Testis (tissue), 2 donors: ENCODE measurements at regions not wholly inside any gene's neighbourhood (a gene's known extent, or its start where the extent isn't known, plus 50 kb on each side); places are given as distances from the start of the nearest gene placed in this dataset.

Experiments used
- DNase-seq: peaks from one replicate; pipeline ENCODE4 v3.0.0-alpha.2; 2019
- H3K27ac ChIP-seq, 2 donors: fragments of 200-600 bp; sonication (generic); one replicate each; pipeline ENCODE4 v1.5.1; 2019
- H3K27me3 ChIP-seq: fragments of 200-600 bp; sonication (generic); one replicate; pipeline ENCODE4 v1.5.1; 2019
- H3K36me3 ChIP-seq: fragments of 200-600 bp; sonication (generic); one replicate; pipeline ENCODE4 v1.5.1; 2017; ENCODE audit warnings: low read depth; ENCODE audit errors: missing control alignments
- H3K4me1 ChIP-seq: fragments of 200-600 bp; sonication (generic); one replicate; pipeline ENCODE4 v1.5.1; 2019
- H3K4me3 ChIP-seq, 2 donors: fragments of 200-600 bp; sonication (generic); one replicate each; pipeline ENCODE4 v1.5.1; 2017 to 2019
- H3K9me3 ChIP-seq: fragments of 200-600 bp; sonication (generic); one replicate; pipeline ENCODE4 v1.5.1; 2017
- POLR2A ChIP-seq: fragments of 450-650 bp; IDR thresholded peaks from one replicate; pipeline ENCODE4 v1.6.1; 2017; ENCODE audit warnings: antibody characterized with exemption, mild to moderate bottlenecking, moderate library complexity
- WGBS, 2 donors: methylation state at CpG; one replicate each; pipeline ENCODE4 v1.1.5; 2018; 5-methylcytosine and 5-hydroxymethylcytosine counted together
- intact Hi-C: fragments of 100-400 bp; cut with DNase I; formaldehyde crosslinking; loops from one replicate; pipeline ENCODE4 v1.15.1; 2023; ENCODE audit warnings: low total_unique reads
- TF ChIP-seq, protein P1 (sequence below), 3 experiments: fragments of 450-650 bp in 2 of 3; fragments of 200-600 bp in 1 of 3; sonication (generic) in 1 of 3; IDR thresholded peaks; one replicate each; pipeline ENCODE4 v1.5.1; 2016 to 2019; ENCODE audit warnings: antibody characterized with exemption in 3 of 3, mild to moderate bottlenecking in 2 of 3, moderate library complexity in 1 of 3

DNA sequence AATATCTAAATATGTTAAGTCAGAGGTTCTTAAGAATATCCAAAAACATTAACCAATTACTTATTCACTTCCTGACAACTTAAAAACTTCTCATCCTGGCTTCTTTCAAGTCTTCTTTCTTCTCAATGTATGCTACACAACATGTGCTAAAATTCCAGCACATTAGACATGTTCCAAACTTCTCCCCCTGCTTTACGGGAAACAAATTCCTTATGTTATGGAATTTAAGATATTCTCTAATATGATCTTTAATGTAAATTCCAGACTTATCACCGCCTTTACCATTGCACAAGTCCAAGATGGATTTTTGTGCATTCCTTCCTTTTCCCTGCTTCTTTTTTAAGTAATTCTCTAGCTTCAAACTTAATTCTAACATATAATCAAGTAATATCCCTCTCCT, 964.5 kb upstream of the CHORDC1 start:
- TF ChIP-seq POLR2A = no peak
- TF ChIP-seq, protein P1, sequence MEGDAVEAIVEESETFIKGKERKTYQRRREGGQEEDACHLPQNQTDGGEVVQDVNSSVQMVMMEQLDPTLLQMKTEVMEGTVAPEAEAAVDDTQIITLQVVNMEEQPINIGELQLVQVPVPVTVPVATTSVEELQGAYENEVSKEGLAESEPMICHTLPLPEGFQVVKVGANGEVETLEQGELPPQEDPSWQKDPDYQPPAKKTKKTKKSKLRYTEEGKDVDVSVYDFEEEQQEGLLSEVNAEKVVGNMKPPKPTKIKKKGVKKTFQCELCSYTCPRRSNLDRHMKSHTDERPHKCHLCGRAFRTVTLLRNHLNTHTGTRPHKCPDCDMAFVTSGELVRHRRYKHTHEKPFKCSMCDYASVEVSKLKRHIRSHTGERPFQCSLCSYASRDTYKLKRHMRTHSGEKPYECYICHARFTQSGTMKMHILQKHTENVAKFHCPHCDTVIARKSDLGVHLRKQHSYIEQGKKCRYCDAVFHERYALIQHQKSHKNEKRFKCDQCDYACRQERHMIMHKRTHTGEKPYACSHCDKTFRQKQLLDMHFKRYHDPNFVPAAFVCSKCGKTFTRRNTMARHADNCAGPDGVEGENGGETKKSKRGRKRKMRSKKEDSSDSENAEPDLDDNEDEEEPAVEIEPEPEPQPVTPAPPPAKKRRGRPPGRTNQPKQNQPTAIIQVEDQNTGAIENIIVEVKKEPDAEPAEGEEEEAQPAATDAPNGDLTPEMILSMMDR (IDR thresholded peaks at IDR 0.05) = no peak

DNA sequence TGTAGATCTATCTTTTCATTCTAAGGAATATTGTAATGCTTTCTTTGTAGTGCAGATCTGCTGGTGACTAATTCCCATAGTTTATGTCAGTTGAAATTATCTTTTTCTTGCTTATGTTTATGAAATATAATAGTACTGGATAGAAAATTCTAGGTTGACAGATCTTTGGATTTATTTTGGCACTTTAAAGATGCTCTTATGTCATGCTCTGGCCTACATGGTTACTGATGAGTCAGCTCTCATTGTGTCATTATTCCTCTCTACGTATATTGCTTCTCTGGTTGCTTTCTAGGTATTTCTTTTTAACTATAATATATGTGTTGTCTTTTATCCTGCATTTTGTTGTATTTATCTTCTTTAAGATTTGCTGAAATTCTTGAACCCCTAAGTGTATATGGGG, 955.5 kb upstream of the CHORDC1 start:
- intact Hi-C loops = no loop called here
- H3K4me3 ChIP-seq = no peak overlapping the region
- no peaks in the 10 kb centered on the region for H3K27me3 ChIP-seq
- no peaks in the 10 kb centered on the region for H3K9me3 ChIP-seq
- DNase-seq = no peak
- TF ChIP-seq, protein P1 (IDR thresholded peaks at IDR 0.05) = no peak
- no peak for TF ChIP-seq POLR2A
- WGBS, 2 donors = 79 to 85% methylated on average over 1 of the region's 1 CpG
- H3K36me3 ChIP-seq = no peaks in the 10 kb centered on the region
- no peak overlapping the region for H3K27ac ChIP-seq
- H3K4me1 ChIP-seq = no peaks in the 10 kb centered on the region

More for the DNA sequence above, 964.5 kb upstream of the CHORDC1 start:
- WGBS, 2 donors = 66 to 69% methylated on average over 2 of the region's 2 CpGs
- no peak overlapping the region for H3K4me3 ChIP-seq
- H3K36me3 ChIP-seq = no peaks in the 10 kb centered on the region
- H3K27me3 ChIP-seq = no peaks in the 10 kb centered on the region
- intact Hi-C loops = no loop called here
- H3K9me3 ChIP-seq = no peaks in the 10 kb centered on the region
- no peak overlapping the region for H3K27ac ChIP-seq
- no peak for DNase-seq
- no peaks in the 10 kb centered on the region for H3K4me1 ChIP-seq

DNA sequence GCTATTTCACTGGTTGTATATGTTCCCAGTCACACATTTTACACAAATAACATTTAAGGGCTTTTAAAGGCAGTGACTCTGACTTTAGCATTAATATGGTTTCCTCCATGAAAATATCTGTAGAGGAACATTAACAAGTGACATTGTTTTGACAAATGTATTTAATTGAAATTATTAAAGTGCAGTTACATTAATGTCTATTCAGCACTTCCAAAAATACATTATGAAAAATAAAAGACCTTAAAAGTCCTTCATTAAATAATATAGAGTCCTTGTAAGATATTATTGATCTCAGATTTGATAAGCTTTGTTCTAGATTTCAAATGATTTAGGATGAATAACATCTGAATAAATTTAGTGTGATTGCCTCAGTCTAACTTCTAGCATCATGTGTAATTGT, 951.9 kb upstream of the CHORDC1 start:
- no peaks in the 10 kb centered on the region for H3K9me3 ChIP-seq
- TF ChIP-seq, protein P1 (IDR thresholded peaks at IDR 0.05) = no peak
- no peak for TF ChIP-seq POLR2A
- H3K27ac ChIP-seq = no peak overlapping the region
- intact Hi-C loops = no loop called here
- no peak overlapping the region for H3K4me3 ChIP-seq
- no peaks in the 10 kb centered on the region for H3K36me3 ChIP-seq
- no peaks in the 10 kb centered on the region for H3K4me1 ChIP-seq
- no peak for DNase-seq
- no peaks in the 10 kb centered on the region for H3K27me3 ChIP-seq

DNA sequence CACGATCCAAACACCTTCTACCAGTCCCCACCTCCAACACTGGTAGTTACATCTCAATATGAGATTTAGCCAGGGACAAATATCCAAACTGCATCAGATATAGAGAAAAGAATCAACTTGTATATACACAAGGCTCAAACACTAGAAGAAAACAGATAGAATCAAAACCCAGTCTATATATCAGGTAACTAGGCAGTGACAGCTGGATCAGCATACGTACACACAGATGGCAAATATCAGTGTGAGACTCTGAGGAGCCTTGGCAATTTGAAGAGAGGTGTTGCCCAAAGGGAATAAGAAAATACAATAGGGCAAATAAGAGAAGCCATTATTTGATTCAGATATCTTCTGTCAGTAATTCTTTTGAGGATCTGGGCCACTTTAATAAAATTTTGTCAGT, 951.3 kb upstream of the CHORDC1 start:
- intact Hi-C loops = no loop called here
- H3K4me1 ChIP-seq = no peaks in the 10 kb centered on the region
- TF ChIP-seq, protein P1 (IDR thresholded peaks at IDR 0.05) = no peak
- no peak for TF ChIP-seq POLR2A
- H3K27ac ChIP-seq = no peak overlapping the region
- H3K4me3 ChIP-seq = no peak overlapping the region
- 88 to 94% methylated on average over 2 of the region's 2 CpGs for WGBS, 2 donors
- no peaks in the 10 kb centered on the region for H3K9me3 ChIP-seq
- H3K36me3 ChIP-seq = no peaks in the 10 kb centered on the region
- H3K27me3 ChIP-seq = no peaks in the 10 kb centered on the region
- no peak for DNase-seq

DNA sequence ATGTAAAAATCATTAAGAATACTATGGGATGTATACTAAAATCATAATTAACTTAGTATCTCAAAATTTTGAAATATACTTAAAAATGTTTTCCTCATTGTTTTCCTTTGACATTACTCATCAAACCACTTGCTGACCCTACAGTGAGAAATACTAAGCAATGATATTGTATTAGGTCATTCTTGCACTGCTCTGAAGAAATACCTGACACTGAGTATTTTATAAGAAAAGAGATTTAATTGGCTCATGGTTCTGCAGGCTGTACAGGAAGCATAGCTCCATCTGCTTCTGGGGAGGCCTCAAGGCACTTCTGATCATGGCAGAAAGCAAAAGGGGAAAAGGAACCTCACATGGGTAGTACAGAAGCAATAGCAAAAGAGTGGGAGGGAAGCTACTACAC, 950.9 kb upstream of the CHORDC1 start:
- TF ChIP-seq, protein P1 (IDR thresholded peaks at IDR 0.05) = no peak
- no peak for TF ChIP-seq POLR2A
- H3K36me3 ChIP-seq = no peaks in the 10 kb centered on the region
- no peaks in the 10 kb centered on the region for H3K4me1 ChIP-seq
- no peak overlapping the region for H3K4me3 ChIP-seq
- H3K27ac ChIP-seq = no peak overlapping the region
- H3K27me3 ChIP-seq = no peaks in the 10 kb centered on the region
- intact Hi-C loops = no loop called here
- no peaks in the 10 kb centered on the region for H3K9me3 ChIP-seq
- DNase-seq = no peak
